NCI-H2196 (cell line): ENCODE measurements at regions not wholly inside any gene's neighbourhood (a gene's known extent, or its start where the extent isn't known, plus 50 kb on each side); places are given as distances from the start of the nearest gene placed in this dataset.
"Not testable (repeated sequence)": the region's sequence is repeated elsewhere in the genome, so short reads cannot be mapped to it uniquely, and the experiment has no call there.

Source experiments
- DNase-seq: peaks from one replicate; lab custom pipeline; 2025; ENCODE audit not compliant: unreplicated experiment; lab: John Stamatoyannopoulos, UW

DNA sequence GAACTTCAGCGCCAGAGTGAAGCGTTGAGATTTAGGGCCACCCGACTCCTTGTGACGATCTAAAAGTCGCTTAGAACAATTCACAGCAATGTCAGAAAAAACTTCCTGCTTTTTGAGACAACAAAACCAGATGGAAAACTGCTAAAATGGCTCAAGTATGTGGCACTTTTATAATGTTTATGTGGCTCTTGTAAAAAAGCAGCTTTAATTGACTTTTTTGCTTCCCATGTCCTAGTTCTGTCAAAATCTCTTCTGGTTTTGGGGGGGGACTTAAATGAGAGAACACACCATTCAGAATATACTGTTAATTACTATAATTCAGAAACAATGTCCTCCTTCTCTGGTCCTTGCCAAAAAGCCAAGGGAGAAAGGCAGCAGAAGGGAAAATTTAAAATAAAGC, 154.7 kb upstream of the LSM14A start:
- DNase-seq: no peak

DNA sequence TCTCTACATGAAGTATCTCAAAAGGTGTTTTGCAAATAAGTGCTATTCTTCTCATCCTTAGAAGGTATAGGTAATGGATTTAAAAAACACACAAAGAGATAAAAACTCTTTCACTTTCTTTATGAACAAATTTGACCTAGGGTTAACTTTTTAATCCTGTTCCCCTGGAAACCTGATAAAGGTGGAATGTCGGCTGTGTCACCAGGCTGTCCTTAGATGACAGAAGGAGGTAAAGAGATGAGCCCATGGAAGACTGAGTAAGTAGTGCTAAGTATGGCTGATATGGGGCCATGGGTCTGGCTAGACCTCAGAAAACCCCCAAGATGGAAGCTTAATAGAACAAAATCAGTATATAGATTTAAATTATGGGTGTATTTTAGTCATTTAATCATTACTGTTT, 153.8 kb upstream of the LSM14A start:
- DNase-seq: no peak

DNA sequence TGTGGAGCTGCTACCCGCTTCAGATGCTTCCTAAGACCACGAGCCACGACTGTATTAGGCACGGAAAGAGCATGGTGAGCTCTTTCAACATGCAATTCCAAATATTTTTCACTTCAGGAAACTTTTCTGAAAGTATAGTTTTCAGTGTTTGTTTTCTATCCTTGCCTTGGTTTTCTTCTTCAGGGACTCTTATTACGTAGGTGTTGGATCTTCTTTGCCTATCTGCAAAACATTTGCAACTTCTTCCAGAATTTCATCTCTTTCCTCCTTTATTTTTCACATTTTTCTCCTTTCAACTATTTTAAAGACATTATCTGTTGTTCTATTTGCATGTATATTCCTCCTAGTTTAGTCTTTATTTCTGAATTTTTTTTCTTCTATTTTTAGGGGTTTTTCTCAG, 148.9 kb upstream of the LSM14A start:
- DNase-seq: no peak

DNA sequence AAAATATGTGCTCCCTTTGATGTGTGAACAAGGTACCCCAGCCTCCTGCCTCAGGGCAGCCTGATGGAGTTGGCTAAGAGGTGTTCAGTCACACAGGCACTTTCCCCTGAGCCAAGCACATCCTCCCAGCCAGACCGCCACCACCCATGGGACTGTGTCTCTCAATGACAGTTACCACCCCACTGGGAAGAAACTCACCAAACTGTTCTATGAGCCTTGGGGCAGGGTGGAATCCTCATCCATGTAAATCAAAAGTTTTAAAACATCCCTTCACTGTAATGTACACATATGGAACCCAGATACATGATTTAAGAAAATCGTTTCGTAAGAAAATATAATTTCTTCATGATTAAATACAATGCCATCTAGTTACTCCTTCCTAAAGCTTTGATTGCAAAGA, 138.4 kb upstream of the LSM14A start:
- no peak for DNase-seq

DNA sequence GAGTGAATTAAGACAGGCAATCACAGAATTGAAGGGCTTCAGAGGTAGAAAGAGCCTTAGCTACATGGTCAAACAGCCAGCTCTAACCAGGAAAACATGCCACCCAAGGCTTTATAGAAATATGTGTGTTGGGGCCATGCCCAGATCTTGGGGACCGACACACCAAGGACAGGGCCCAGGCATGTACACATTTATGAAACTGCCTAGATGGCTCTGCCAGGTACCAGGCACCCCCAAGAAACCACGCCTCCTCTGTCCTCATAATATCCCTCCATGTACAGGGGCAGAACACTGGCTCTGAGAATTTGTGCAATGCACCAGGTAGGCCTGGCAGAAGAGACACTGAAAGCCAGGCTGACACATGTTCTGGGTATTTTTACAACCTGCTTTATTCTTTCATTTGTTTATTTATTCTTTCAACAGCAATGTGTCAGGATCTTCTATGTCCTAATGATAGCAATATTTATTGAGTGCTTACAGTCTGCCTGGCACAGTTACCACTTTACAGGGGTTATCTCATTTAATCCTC, 137.9 kb upstream of the LSM14A start:
- DNase-seq: no peak

DNA sequence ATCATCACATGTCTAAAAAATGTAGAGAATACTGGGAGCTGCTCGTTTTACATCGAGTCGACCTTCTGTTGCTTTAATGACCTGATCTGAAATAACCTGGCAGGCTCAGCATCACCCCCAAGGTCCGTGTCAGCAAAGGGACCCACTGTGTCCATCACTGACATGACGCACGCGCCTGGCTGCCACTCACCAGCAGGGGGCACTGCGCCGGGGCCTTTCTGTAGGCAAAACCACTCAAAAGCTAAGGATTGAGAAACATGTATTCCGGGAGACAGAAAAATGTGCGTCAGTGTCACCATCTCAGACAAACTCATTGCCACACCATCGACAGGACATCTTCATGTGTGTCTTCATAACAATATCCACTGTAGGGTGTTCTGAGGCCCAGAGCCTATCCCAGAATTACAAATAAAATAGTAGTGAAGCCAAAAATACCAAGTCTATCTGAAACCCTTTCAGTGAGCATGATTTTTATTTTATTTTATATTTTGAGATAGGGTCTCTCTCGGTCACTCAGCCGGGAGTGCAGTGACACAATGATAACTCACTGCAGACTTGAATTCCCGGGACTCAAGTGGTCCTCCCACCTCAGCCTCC, 130.3 kb upstream of the LSM14A start:
- DNase-seq: peak; percentile 27

DNA sequence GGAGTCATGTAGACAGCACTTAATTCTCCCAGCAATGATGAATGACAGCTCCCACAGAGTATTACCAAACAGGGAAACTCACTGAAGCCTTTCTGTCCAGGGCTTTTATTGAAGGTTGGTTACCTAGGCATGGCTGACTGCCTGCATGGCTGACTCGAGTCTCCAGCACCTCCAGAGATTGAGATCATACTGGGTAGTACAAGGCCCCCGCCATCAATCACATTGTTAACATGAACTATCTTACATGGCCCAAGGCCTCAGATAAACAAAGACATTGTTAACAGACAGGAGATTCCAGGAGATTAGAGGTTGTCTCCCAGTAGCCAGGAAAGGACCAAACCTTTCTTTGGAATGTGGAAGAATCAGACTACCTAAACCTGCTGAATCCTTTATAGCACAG, 128.3 kb upstream of the LSM14A start:
- DNase-seq: no peak

DNA sequence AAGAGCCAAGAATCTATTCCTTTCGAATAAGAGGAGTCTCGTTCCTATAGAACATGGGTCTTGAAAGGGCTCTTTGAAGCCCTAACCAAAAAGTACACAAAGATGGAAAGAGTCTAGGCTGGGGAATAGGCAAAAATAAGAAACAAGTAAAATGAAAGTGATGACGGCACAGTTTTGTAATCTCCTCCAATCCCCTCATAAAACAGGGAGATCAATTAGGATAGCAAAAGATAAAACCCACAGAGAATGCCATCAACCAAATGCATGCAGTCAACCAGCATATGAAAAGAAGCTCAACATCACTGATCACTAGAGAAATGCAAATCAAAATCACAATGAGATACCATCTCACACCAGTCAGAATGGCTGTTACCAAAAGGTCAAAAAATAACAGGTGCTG, 122.4 kb upstream of the LSM14A start:
- DNase-seq: no peak

DNA sequence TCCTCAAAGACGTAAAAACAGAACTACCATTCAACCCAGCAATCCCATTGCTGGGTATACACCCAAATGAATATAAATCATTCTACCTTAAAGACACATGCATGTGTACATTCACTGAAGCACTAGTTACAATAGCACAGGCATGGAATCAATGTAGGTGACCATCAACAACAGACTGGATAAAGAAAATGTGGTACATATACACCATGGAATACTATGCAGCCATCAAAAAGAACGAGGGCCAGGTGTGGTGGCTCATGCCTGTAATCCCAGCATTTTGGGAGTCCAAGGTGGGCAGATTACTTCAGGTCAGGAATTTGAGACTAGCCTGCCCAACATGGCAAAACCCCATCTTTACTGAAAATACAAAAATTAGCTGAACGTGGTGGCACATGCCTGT, 121.9 kb upstream of the LSM14A start:
- not testable (repeated sequence) for DNase-seq

DNA sequence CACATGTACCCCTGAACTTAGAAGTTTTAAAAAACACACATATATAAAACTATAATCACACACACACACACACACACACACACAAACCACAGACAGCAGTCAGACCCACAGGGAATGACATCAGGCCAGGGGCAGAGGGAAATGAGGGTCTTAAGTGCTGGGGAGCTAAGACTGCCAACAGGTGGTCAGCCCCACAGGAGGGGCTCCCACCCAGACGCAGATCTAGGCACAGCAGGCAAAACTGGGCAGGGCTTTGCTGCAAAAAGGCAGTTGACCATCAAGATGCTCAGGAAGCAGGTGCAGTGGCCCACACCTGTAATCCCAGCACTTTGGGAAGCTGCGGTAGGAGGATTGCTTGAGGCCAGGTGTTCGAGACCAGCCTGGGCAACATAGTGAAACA, 121.0 kb upstream of the LSM14A start:
- DNase-seq: no peak

DNA sequence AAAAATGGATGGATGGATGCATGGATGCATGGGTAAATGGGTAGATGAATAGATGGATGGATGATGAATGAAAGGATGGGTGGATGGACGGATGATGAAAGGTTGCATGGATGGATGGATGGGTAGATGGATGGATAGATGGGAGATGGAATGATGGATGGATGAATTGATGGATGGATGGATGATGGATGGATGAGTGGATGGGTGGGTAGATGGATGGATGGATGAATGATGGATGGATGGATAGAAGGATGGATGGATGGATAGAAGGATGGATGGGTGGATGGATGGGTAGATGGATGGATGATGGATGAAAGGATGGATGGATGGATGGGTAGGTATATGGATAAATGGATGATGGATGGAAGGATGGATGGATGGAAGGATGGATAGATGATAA, 115.1 kb upstream of the LSM14A start:
- DNase-seq: no peak

DNA sequence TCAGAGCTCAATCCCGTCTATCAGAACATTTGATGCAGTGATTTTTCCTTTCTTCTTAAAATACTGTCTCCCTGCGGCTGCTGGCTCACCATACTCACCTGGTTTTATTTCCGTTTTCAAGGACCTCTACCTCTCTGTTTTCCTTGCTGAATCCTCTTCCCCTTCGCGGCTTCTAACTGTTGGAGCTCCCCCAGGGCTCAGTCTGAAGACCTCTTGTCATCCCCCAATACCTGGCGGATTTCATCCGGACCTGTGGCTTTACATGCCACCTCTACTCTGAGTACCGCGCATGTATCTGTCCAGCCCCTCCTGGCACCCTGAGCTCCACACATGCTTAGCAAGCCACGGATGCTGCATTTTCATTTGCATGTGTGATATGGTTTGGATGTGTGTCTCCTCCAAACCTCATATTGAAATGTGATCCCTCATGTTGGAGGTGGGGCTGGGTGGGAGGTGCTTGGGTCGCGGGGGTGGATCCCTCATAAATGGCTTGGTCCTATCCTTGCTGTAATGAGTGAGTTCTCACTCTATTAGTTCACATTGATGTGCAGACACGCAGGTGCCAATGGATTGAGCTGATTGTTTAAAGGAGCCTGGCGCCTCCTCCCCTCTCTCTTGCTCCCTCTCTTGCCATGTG, 106.2 kb upstream of the LSM14A start:
- DNase-seq: no peak

DNA sequence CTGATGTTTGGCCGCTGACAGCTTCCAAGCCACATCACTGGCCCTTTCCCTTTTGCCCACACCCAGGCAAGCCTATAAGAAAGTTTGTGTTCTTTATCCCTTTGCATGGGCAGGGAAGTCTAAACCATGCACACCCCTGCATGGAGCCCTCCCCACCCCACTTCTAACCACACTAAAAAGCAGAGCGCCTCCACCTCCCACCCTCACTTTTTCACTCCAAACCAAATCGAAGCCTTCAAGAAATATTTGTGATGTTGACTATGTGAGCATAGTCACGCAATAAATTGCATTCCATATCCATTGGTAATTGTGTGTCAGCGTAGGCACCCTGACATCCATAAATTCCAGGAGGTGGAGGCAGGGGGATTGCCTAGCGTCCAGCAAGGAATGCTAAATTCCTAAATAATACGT, 104.4 kb upstream of the LSM14A start:
- no peak for DNase-seq

DNA sequence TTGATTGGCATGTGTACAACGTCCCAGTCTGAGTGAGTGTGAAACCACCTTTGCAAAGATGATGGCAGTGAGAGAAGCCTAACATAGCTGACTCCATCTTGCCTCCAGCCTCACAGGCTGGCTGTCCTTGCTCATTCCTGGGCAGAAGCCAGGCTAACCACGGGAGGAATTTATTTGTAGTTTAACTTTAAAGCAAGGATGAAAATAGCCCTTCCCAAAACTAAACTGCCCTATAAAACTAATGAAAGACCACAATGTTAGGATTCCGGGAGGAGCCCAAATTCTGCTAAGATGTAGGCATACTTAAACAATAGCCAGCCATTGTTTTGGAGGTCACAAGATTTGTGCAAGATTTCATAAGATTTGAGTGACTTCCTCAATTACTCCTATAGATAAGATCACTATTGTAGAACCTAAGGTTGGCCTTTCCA, 96.6 kb upstream of the LSM14A start:
- no peak for DNase-seq

DNA sequence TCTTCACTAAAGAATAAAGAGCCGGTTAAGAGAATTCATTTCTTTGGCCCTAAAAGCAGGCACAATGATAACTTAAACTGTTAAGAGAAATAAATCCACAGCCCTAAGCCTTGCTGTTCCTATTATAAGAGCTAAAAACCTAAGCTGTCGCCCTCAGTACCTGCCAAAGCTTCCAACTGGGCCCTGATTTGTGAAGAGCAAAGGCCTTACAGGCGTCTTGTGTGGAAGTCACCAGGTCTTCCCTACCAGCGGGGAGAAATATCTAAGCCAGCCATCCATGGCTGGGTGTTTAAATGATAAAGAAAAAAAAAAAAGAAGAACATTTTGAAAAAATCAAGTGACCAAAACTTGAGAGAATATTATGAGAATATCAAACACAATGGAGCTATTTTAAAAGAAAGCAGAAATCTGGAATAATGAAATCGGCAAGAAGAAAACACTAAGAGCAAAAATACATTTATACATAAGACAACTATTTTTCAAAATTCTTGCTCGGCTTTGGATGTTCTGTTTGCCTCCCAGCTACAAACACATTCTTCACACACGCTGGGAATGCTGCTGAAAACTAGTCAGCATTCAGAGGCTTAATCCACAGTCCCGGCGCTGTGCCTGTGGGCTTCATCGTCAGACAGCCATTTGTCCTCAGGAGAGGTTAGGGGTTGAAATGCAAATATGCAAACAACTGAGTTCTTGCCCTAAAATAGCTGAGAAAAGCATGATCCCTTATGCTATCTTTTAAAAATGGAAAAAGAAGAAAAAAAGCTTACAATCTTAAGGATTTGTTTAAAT, 89.8 kb upstream of the LSM14A start:
- DNase-seq: no peak

DNA sequence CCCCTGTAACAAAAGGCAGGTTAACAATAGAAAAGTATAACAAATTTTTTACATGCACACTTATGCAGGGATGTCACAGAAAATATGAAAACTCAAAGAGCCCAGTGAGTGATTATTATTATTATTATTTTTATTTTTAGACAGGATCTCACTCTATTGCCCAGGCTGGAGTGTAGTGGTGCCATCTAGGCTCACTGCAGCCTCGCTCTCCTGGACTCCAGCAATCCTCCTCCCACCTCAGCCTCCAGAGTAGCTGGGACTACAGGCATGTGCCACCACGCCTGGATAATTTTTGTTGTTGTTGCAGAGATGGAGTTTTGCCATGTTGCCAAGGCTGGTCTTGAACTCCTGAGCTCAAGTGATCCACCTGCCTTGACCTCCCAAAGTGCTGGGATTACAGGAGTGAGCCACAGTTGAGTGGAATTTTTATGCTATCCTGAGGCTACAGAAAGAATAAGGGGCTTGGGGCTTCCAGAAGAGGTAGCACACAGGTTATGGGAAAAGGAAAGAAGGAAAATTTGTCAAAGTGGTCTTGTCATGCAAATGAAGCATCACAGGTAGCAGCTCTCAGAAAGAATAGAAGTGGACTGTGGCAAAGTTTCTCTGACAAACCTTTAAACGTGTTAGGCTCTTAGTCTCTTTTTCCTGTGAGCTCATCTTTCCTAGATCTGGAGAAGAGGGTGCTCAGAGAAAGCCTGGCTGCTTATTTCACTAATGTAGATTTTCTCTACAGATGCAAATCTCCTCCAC, 87.7 kb upstream of the LSM14A start:
- no peak for DNase-seq

DNA sequence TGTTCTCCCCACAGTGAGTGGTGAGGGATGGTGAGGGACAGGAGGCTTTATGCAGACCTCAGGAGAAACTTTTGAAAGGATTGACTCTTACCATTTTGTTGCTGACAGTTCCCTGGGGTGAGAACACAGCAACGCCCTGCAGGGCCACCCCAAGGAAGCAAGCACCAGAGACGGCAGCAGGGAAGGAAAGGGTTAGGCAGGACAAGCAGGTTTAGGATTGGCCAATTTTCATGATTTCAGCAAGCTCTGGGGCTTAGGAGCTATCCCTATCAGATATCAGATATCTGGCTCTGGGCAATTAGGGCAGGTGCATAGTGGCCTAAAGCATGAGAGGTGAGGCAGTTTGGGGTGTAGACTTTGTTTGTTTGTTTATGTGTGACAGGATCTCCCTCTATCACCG, 87.0 kb upstream of the LSM14A start:
- DNase-seq: no peak

DNA sequence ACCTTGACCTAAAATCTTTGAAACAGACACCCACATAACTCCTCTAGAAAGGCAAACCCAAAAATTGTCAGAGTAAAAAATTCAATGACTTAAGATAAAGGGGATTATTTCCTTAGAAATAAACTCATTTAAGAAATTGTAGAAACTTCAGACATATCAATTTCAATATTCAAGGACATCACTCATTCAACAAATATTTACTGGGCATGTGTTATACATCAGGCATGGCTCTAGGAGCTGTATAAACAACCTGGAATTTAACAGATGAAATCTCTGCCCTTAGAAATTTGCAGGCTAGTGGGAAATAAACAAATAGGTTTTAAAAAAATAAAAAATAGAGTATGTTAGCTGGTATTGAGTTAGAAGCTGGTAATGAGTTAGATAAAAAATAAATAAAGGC, 84.0 kb upstream of the LSM14A start:
- no peak for DNase-seq

DNA sequence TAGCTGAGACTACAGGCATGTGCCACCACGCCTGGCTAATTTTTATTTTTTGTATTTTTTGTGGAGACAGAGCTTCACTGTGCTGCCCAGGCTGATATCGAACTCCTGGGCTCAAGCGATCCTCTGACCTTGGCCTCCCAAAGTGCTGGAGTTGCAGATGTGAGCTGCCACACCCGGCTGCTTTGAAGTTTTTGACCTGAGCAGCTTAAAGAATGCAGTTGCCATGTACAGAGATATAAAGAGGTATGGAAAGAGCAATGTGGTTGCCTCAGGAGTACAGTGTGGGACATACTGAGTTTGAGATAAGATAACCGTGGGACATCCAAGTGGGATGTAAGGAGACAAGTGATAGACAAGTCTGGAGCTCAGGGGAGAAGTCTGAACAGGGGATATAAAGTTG, 82.7 kb upstream of the LSM14A start:
- no peak for DNase-seq

DNA sequence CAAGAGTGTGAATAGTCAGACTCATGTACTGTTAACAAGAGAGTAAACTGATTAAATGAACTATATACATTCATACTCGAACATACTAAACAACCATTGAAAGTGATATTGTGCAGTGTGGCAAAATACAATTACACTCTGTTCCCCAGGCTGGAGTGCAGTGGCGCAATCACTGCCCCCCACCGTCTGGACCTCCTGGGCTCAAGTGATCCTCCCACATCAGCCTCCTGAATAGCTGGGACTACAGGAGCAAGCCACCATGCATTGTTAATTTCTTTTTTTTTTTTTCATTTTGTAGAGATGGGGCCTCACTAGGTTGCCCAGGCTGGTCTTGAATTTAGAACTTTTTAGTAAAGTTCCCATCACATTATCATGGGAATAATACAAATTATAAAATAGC, 77.3 kb upstream of the LSM14A start:
- no peak for DNase-seq

DNA sequence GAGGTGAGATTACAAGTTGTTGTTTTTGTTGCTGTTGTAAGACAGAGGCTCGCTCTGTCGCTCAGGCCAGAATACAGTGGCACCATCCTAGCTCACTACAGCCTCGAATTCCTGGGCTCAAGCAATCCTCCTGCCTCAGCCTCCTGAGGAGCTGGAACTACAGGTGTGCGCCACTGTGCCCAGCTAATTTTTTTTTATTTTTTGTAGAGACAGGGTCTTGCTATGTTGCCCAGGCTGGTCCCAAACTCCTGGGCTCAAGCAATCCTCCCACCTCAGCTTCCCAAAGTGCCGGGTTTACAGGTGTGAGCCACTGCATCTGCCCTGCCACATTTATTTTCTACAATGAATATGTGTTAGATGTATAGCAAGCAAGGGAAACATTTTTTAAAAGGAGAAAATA, 76.9 kb upstream of the LSM14A start:
- not testable (repeated sequence) for DNase-seq
